ENCODE measurements at regions not wholly inside any gene's neighbourhood (a gene's known extent, or its start where the extent isn't known, plus 50 kb on each side); places are given as distances from the start of the nearest gene placed in this dataset.

DNA sequence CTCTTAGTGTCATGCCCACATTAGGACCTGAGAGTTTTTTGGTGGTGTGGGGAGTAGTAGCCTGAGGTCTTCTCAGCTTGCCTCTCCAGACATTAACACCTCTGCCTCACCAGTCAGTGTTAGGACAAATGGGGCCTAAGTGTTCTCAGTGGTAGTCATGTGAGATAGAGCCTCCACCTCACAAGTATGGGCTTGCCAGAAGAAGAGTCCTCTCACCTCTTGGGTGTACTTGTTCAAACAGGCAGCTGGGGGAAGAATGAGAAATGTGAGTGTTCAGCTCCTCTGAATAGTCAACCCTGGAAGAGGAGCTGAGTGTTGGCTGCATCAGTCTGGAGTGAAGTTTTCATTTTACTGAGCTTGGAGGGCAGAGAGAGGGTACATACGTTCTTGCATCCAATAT is 464.6 kb downstream of the POM121L12 start:
- no peak for TF ChIP-seq CTCF (IDR thresholded peaks at IDR 0.05)
- TF ChIP-seq POLR2A (IDR thresholded peaks at IDR 0.05), result no peak
- TF ChIP-seq EP300 (IDR thresholded peaks at IDR 0.05), result no peak
- TF ChIP-seq POLR2AphosphoS5 (IDR thresholded peaks at IDR 0.05), result no peak
